Natural killer cell (primary cell): ENCODE measurements at regions not wholly inside any gene's neighbourhood (a gene's known extent, or its start where the extent isn't known, plus 50 kb on each side); places are given as distances from the start of the nearest gene placed in this dataset.

Source experiments
- ATAC-seq, 3 donors: fragments of 150-1000 bp in 2 of 3; fragments of 200-7000 bp in 1 of 3; cut with Tn5 transposase; 1 replicate in 1 of 3; 2 replicates in 2 of 3; pipeline ENCODE4 v1.10.0; 2021; ENCODE audit warnings: mild to moderate bottlenecking in 2 of 3, moderate library complexity in 2 of 3
- DNase-seq, 2 donors: peaks; one replicate each; pipeline versions ENCODE4 v3.0.0 to v3.0.0-alpha.2; 2013 to 2021; ENCODE audit warnings: mixed read lengths in 1 of 2
- H3K27ac ChIP-seq: one replicate; pipeline ENCODE4 v1.5.1; 2013; ENCODE audit warnings: mild to moderate bottlenecking, low read length
- H3K27me3 ChIP-seq: one replicate; pipeline ENCODE4 v1.6.1; 2013; ENCODE audit warnings: low read length; ENCODE audit not compliant: control insufficient read depth, insufficient read depth
- H3K36me3 ChIP-seq: one replicate; pipeline ENCODE4 v1.6.1; 2013; ENCODE audit warnings: low read length; ENCODE audit not compliant: control insufficient read depth, insufficient read depth
- H3K4me1 ChIP-seq: one replicate; pipeline ENCODE4 v1.6.1; 2013; ENCODE audit warnings: low read length; ENCODE audit not compliant: control insufficient read depth, insufficient read depth
- H3K4me3 ChIP-seq: one replicate; pipeline ENCODE4 v1.5.1; 2013; ENCODE audit warnings: low read length
- H3K9me3 ChIP-seq: one replicate; pipeline ENCODE4 v1.6.1; 2013; ENCODE audit warnings: low read length; ENCODE audit not compliant: control insufficient read depth, insufficient read depth
- H3K27ac Mint-ChIP-seq, 2 donors: one replicate each; pipeline ENCODE4 v1.8.0; 2022; ENCODE audit warnings: mild to moderate bottlenecking in 2 of 2, mixed read lengths in 2 of 2, moderate library complexity in 1 of 2
- H3K27me3 Mint-ChIP-seq, 2 donors: one replicate each; pipeline ENCODE4 v1.8.0; 2022; ENCODE audit warnings: low read depth in 2 of 2, mixed read lengths in 2 of 2
- H3K36me3 Mint-ChIP-seq: one replicate; pipeline ENCODE4 v1.8.0; 2022; ENCODE audit warnings: mixed read lengths
- H3K4me1 Mint-ChIP-seq, 2 donors: one replicate each; pipeline ENCODE4 v1.8.0; 2022; ENCODE audit warnings: mixed read lengths in 2 of 2
- H3K4me3 Mint-ChIP-seq: one replicate; pipeline ENCODE4 v1.8.0; 2022; ENCODE audit warnings: mild to moderate bottlenecking, moderate library complexity, mixed read lengths
- H3K9me3 Mint-ChIP-seq, 2 donors: one replicate each; pipeline ENCODE4 v1.8.0; 2022; ENCODE audit warnings: mixed read lengths in 2 of 2
- WGBS: methylation state at CpG from one replicate; pipeline ENCODE4 v1.1.7; 2013; ENCODE audit warnings: missing lambda C conversion rate; ENCODE audit not compliant: insufficient coverage; 5-methylcytosine and 5-hydroxymethylcytosine counted together
- intact Hi-C: fragments of 100-400 bp; cut with micrococcal nuclease; formaldehyde crosslinking; loops from one replicate; pipeline ENCODE4 v1.14.2; 2022
- TF ChIP-seq, protein P1 (sequence below): fragments of 200-600 bp; IDR thresholded peaks from one replicate; pipeline ENCODE4 v1.8.0; 2022; ENCODE audit warnings: antibody characterized with exemption

DNA sequence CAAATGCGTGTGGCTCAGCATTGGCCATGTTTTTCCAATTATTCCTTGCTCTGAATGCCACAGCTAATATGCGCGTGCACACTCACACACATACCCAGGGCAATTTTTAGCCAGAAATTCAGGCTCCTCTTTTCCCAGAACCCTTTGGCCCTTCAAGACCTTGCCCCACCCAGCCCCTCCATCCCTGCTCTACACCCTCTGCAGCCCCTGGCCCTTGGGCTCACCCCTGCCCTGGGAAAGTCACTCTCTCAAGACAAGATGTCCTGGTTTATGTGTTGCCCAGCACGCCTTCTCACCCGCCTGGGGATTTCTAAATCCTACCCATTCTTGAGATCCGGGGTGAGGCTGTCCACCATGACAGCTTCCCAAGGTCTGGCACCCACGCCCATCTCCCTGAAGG lies 319.7 kb downstream of the CYP26B1 start:
- WGBS: 86% methylated on average over 7 of the region's 7 CpGs
- TF ChIP-seq, protein P1, sequence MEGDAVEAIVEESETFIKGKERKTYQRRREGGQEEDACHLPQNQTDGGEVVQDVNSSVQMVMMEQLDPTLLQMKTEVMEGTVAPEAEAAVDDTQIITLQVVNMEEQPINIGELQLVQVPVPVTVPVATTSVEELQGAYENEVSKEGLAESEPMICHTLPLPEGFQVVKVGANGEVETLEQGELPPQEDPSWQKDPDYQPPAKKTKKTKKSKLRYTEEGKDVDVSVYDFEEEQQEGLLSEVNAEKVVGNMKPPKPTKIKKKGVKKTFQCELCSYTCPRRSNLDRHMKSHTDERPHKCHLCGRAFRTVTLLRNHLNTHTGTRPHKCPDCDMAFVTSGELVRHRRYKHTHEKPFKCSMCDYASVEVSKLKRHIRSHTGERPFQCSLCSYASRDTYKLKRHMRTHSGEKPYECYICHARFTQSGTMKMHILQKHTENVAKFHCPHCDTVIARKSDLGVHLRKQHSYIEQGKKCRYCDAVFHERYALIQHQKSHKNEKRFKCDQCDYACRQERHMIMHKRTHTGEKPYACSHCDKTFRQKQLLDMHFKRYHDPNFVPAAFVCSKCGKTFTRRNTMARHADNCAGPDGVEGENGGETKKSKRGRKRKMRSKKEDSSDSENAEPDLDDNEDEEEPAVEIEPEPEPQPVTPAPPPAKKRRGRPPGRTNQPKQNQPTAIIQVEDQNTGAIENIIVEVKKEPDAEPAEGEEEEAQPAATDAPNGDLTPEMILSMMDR: no peak
- Mint-ChIP-seq H3K4me1 (no peaks in the 10 kb centered on the region), H3K27ac (no peak overlapping the region), H3K4me3 (no peak overlapping the region), H3K36me3 (no peaks in the 10 kb centered on the region), H3K27me3 (peaks cover 5 to 29% of the 10 kb centered on the region in 2 donors), H3K9me3 (no peaks in the 10 kb centered on the region)
- ATAC-seq (no peak), DNase-seq (no peak)
- H3K27me3 ChIP-seq: no peaks in the 10 kb centered on the region
- no peaks in the 10 kb centered on the region for H3K4me1 ChIP-seq
- H3K36me3 ChIP-seq: no peaks in the 10 kb centered on the region
- no peak overlapping the region for H3K27ac ChIP-seq
- intact Hi-C loops: no loop called here
- H3K9me3 ChIP-seq: no peaks in the 10 kb centered on the region
- H3K4me3 ChIP-seq: no peak overlapping the region

DNA sequence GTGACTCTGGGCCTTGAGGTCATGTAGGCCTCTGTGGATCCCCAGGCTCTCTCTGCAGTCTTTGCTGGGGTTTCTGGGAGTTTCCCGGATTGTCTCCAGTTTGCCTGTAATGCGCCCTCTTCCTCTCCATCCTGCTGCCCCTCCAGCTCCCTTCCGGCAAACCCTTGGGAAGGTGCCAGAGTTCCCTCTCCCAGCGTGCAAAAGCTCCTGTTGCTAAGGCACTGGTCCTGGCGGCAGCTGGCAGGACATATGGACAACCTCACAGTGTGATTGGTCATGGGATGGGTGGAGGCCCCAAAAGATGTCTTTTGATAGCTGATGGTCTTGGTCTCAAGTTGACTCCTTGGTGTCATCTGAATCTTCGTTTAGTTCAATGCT lies 320.1 kb downstream of the CYP26B1 start:
- WGBS: 93% methylated on average over 6 of the region's 6 CpGs
- Histone ChIP-seq H3K4me3 (no peak overlapping the region), H3K27me3 (no peaks in the 10 kb centered on the region), H3K36me3 (no peaks in the 10 kb centered on the region), H3K27ac (no peak overlapping the region), H3K4me1 (no peaks in the 10 kb centered on the region), H3K9me3 (no peaks in the 10 kb centered on the region)
- H3K9me3 Mint-ChIP-seq: no peaks in the 10 kb centered on the region
- intact Hi-C loops: no loop called here
- H3K36me3 Mint-ChIP-seq: no peaks in the 10 kb centered on the region
- DNase-seq (no peak), ATAC-seq (no peak)
- H3K27me3 Mint-ChIP-seq: peaks cover 5 to 32% of the 10 kb centered on the region in 2 donors
- no peaks in the 10 kb centered on the region for H3K4me1 Mint-ChIP-seq
- TF ChIP-seq, protein P1: no peak
- no peak overlapping the region for H3K27ac Mint-ChIP-seq
- H3K4me3 Mint-ChIP-seq: no peak overlapping the region

GRCh38 chr2:71826826-71827523 lies 320.7 kb downstream of the CYP26B1 start:
- no peaks in the 10 kb centered on the region for H3K9me3 Mint-ChIP-seq
- no peak overlapping the region for H3K27ac Mint-ChIP-seq
- H3K27me3 ChIP-seq: no peaks in the 10 kb centered on the region
- H3K4me1 Mint-ChIP-seq: no peaks in the 10 kb centered on the region
- no peak overlapping the region for H3K4me3 Mint-ChIP-seq
- no peaks in the 10 kb centered on the region for H3K36me3 Mint-ChIP-seq
- TF ChIP-seq, protein P1: no peak
- no peak overlapping the region for H3K27ac ChIP-seq
- H3K36me3 ChIP-seq: no peaks in the 10 kb centered on the region
- H3K9me3 ChIP-seq: no peaks in the 10 kb centered on the region
- ATAC-seq: no peak
- no peak for DNase-seq
- H3K27me3 Mint-ChIP-seq: peaks cover 5 to 32% of the 10 kb centered on the region in 2 donors
- intact Hi-C loops: no loop called here
- WGBS: 85% methylated on average over 5 of the region's 5 CpGs
- no peaks in the 10 kb centered on the region for H3K4me1 ChIP-seq
- H3K4me3 ChIP-seq: no peak overlapping the region

DNA sequence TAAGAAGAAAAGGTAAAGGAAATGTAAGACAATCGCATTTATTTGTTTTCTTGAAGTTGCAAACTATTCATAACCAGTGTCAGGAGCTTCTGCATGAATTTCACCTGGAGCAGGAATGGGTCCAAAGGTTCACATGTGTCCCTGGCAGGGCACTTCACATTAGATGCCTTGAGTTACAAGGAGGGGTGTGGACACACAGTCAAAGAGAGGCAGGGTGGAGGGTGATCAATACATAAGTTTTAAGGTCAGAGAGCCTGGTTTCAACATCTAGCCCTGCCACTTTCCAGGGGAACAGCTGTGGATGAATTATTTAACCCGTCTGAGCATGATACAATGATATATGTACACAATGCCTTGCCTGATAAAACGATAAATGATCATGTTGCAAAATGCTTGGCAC lies 321.4 kb downstream of the CYP26B1 start:
- no peaks in the 10 kb centered on the region for H3K4me1 ChIP-seq
- no peak overlapping the region for H3K27ac ChIP-seq
- H3K4me1 Mint-ChIP-seq: no peaks in the 10 kb centered on the region
- peaks cover 5 to 35% of the 10 kb centered on the region in 2 donors for H3K27me3 Mint-ChIP-seq
- TF ChIP-seq, protein P1: no peak
- H3K36me3 ChIP-seq: no peaks in the 10 kb centered on the region
- no peak overlapping the region for H3K27ac Mint-ChIP-seq
- no peaks in the 10 kb centered on the region for H3K27me3 ChIP-seq
- intact Hi-C loops: no loop called here
- ATAC-seq (no peak), DNase-seq (no peak)
- H3K4me3 Mint-ChIP-seq: no peak overlapping the region
- no peaks in the 10 kb centered on the region for H3K36me3 Mint-ChIP-seq
- no peaks in the 10 kb centered on the region for H3K9me3 ChIP-seq
- H3K9me3 Mint-ChIP-seq: no peaks in the 10 kb centered on the region
- WGBS: 92% methylated on average over 3 of the region's 3 CpGs
- no peak overlapping the region for H3K4me3 ChIP-seq
